HEK293T (cell line): ENCODE measurements at regions not wholly inside any gene's neighbourhood (a gene's known extent, or its start where the extent isn't known, plus 50 kb on each side); places are given as distances from the start of the nearest gene placed in this dataset.

Source experiments
- CTCF ChIA-PET: fragments of 350-600 bp; formaldehyde crosslinking; extraction: SDS; loops from one replicate; lab custom pipeline; 2021; ENCODE audit warnings: antibody characterized with exemption, inconsistent platforms; lab: Yijun Ruan, JAX
- POLR2A ChIA-PET: fragments of 350-600 bp; formaldehyde crosslinking; extraction: SDS; loops from one replicate; lab custom pipeline; 2020; ENCODE audit warnings: antibody characterized with exemption, inconsistent platforms; lab: Yijun Ruan, JAX
- DNase-seq: peaks from one replicate; pipeline ENCODE4 v3.0.0; 2012; ENCODE audit warnings: mixed read lengths; ENCODE audit errors: extremely low spot score
- ARNT ChIP-seq: fragments of 450-650 bp; IDR thresholded peaks from 2 replicates; pipeline ENCODE4 v1.6.1; 2017; ENCODE audit warnings: mild to moderate bottlenecking
- BHLHE40 ChIP-seq: fragments of 450-650 bp; IDR thresholded peaks from 2 replicates; pipeline ENCODE4 v1.6.1; 2016; ENCODE audit warnings: mild to moderate bottlenecking, moderate library complexity, borderline replicate concordance
- CTBP1 ChIP-seq: fragments of 450-650 bp; IDR thresholded peaks from 2 replicates; pipeline ENCODE4 v1.6.1; 2016; ENCODE audit warnings: borderline replicate concordance
- ELF4 ChIP-seq: fragments of 450-650 bp; IDR thresholded peaks from 2 replicates; pipeline ENCODE4 v1.6.1; 2017; ENCODE audit warnings: antibody characterized with exemption
- FOXA1 ChIP-seq: fragments of 450-650 bp; IDR thresholded peaks from 2 replicates; pipeline ENCODE4 v1.6.1; 2016; ENCODE audit warnings: mild to moderate bottlenecking
- FOXK2 ChIP-seq: fragments of 450-650 bp; IDR thresholded peaks from 2 replicates; pipeline ENCODE4 v1.6.1; 2016; ENCODE audit warnings: mild to moderate bottlenecking
- FOXM1 ChIP-seq: fragments of 450-650 bp; IDR thresholded peaks from 2 replicates; pipeline ENCODE4 v1.6.1; 2017; ENCODE audit warnings: mild to moderate bottlenecking, borderline replicate concordance
- HDGF ChIP-seq: fragments of 450-650 bp; IDR thresholded peaks from 2 replicates; pipeline ENCODE4 v1.6.1; 2017; ENCODE audit warnings: antibody characterized with exemption, borderline replicate concordance
- L3MBTL2 ChIP-seq: fragments of 450-650 bp; conservative IDR thresholded peaks from 2 replicates; pipeline ENCODE4 v1.6.1; 2016; ENCODE audit warnings: mild to moderate bottlenecking
- LEF1 ChIP-seq: fragments of 450-650 bp; IDR thresholded peaks from 2 replicates; pipeline ENCODE4 v1.6.1; 2017; ENCODE audit warnings: mild to moderate bottlenecking, borderline replicate concordance
- NFRKB ChIP-seq: fragments of 450-650 bp; IDR thresholded peaks from 2 replicates; pipeline ENCODE4 v1.6.1; 2016; ENCODE audit warnings: mild to moderate bottlenecking, moderate library complexity
- SP1 ChIP-seq: fragments of 450-650 bp; IDR thresholded peaks from 2 replicates; pipeline ENCODE4 v1.6.1; 2017
- SUZ12 ChIP-seq: fragments of 450-650 bp; IDR thresholded peaks from 2 replicates; pipeline ENCODE4 v1.6.1; 2016; ENCODE audit warnings: mild to moderate bottlenecking
- TARDBP ChIP-seq: fragments of 450-650 bp; IDR thresholded peaks from 2 replicates; pipeline ENCODE4 v1.6.1; 2016
- ZNF384 ChIP-seq: fragments of 450-650 bp; IDR thresholded peaks from 2 replicates; pipeline ENCODE4 v1.6.1; 2016
- TF ChIP-seq, protein P1 (sequence below): fragments of 450-650 bp; IDR thresholded peaks from 2 replicates; pipeline ENCODE4 v1.6.1; 2016

DNA sequence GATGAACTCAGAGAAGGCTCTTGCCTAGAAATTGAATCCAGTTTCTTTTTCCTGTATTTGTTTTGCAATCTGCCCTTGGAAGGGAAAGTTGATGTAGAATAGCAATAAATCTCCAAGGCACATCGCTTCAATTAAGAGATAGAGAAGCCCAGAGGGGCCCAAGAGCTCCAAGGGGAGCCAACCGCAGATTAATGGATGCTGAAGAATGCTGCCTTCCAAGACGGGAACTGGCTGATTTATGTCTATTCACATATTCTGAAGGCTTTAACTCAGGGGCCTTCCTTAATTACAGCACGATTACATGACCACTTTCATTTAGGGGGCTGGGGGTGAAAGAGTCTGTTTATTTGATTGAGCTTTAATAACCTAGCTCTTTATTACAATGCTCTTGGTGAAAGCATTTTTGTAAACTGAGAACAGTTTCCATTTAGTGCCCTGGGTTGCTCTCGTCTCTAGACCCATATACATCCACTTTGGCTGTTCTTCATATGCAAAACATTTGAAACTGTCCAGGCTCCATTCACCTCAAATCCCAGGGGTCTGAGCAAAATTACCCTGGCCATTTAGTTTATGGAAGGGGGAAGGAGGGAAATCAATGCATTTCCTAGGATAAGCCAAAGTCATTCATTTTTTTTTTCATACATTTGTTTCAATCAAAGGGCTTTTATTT, 87.4 kb upstream of the CLDN14 start:
- ChIA-PET POLR2A (interaction anchor here (0.6 kb wide), 2 partner anchors 19 to 247 kb away, joined by 3 read pairs; partner anchors contain the start of gene MORC3), CTCF (interaction anchor here (1.2 to 1.8 kb wide), 2 partner anchors 18 to 62 kb away, joined by 4 to 6 read pairs; no protein-coding TSS in a partner anchor)
- TF ChIP-seq FOXM1: peak; percentile 71
- TF ChIP-seq ZNF384: no peak
- no peak for TF ChIP-seq SUZ12
- TF ChIP-seq L3MBTL2: no peak
- no peak for TF ChIP-seq TARDBP
- peak; percentile 92 for TF ChIP-seq CTBP1
- no peak for TF ChIP-seq BHLHE40
- TF ChIP-seq FOXK2: no peak
- TF ChIP-seq, protein P1, sequence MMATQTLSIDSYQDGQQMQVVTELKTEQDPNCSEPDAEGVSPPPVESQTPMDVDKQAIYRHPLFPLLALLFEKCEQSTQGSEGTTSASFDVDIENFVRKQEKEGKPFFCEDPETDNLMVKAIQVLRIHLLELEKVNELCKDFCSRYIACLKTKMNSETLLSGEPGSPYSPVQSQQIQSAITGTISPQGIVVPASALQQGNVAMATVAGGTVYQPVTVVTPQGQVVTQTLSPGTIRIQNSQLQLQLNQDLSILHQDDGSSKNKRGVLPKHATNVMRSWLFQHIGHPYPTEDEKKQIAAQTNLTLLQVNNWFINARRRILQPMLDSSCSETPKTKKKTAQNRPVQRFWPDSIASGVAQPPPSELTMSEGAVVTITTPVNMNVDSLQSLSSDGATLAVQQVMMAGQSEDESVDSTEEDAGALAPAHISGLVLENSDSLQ: peak; percentile 95
- peak; percentile 71; the same call in 1 of the 2 replicates for TF ChIP-seq LEF1
- TF ChIP-seq NFRKB: no peak
- no peak for TF ChIP-seq HDGF
- peak; percentile 82 for TF ChIP-seq ARNT
- no peak for TF ChIP-seq FOXA1
- no peak for TF ChIP-seq SP1
- TF ChIP-seq ELF4: no peak
- peak; percentile 76 for DNase-seq

DNA sequence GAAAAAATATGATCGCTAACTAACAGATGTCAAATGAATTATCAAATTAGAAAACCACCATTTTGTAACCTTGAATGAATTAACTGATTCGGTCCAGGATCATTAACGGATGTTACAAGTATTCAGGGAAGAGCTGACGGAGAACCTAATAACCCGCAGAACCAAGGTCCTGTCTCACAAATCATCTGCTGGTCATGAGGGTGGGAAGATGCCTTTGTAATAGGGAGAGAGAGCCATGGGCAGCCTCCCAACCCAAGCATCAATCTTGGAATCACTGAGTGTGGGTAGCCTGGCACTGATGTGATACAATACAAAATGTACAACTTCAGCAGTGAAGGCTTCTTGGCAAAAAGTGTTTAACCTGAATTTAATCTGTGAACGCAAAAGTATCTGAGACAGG, 89.6 kb upstream of the CLDN14 start:
- POLR2A ChIA-PET: no interaction called here
- DNase-seq: no peak
- CTCF ChIA-PET: no interaction called here
- TF ChIP-seq, protein P1: no peak
- TF ChIP-seq SUZ12: no peak
- TF ChIP-seq HDGF: no peak
- no peak for TF ChIP-seq NFRKB
- TF ChIP-seq FOXA1: no peak
- TF ChIP-seq TARDBP: no peak
- TF ChIP-seq ELF4: no peak
- no peak for TF ChIP-seq ZNF384
- TF ChIP-seq SP1: no peak
- TF ChIP-seq FOXM1: no peak
- TF ChIP-seq LEF1: no peak

DNA sequence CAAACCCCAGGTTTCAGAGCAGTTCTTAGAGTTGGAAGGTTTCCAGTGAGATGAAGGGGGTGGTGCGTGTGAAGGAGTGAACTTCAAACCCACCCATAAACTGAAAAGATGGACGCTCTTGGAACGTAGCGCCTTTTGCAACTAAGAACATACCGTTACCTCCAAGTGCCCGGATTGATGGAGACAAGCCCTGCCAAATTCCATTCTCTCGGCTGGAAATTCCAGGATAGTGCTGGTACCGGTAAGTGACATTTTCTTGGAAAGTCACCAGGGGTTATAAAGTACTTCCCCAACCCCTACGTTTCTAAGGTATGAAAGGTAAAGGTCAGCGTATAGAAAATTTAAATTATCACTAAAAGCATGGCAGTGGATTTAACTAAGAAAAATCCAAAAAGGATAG, 91.6 kb upstream of the CLDN14 start:
- POLR2A ChIA-PET: no interaction called here
- CTCF ChIA-PET: interaction anchor here (0.6 kb wide), 1 partner anchor 417 kb away, joined by 4 read pairs; no protein-coding TSS in a partner anchor
- TF ChIP-seq L3MBTL2 (no peak), CTBP1 (no peak), TARDBP (no peak), SP1 (no peak), ELF4 (no peak), BHLHE40 (no peak), LEF1 (no peak), FOXM1 (no peak), NFRKB (no peak), SUZ12 (no peak), ARNT (no peak), FOXA1 (no peak)
- TF ChIP-seq, protein P1: no peak
- no peak for DNase-seq

DNA sequence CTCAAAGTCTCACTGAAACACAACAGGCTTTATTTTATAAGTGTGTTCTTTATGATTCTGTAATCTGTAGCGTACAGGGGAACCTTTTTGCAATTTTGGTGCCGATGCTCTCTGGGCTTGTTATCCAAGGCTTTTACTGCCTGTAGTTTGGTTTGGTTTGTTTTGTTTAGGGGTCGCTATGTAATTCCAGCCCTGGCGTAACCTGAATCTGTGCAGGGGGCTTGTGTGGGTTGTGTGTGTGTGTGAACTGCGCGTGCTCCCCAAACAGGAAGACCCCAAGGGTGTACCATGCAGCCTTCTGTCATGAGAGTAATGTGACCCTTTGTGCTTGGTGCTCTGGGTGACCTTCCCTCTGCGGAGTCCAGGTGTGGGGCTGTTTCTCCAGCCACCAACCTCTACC, 92.1 kb upstream of the CLDN14 start:
- CTCF ChIA-PET: no interaction called here
- POLR2A ChIA-PET: no interaction called here

More for the DNA sequence above, 92.1 kb upstream of the CLDN14 start:
- DNase-seq: no peak
- no peak for TF ChIP-seq SP1
- TF ChIP-seq, protein P1: no peak
- TF ChIP-seq NFRKB: no peak
- no peak for TF ChIP-seq LEF1
- TF ChIP-seq TARDBP: no peak
- TF ChIP-seq ARNT: no peak
- TF ChIP-seq FOXA1: no peak
- TF ChIP-seq HDGF: no peak
- TF ChIP-seq FOXK2: no peak
- no peak for TF ChIP-seq ZNF384
- TF ChIP-seq SUZ12: no peak
- no peak for TF ChIP-seq ELF4
- no peak for TF ChIP-seq BHLHE40
- no peak for TF ChIP-seq CTBP1
- no peak for TF ChIP-seq FOXM1
- no peak for TF ChIP-seq L3MBTL2
